H1 (cell line): ENCODE measurements at regions not wholly inside any gene's neighbourhood (a gene's known extent, or its start where the extent isn't known, plus 50 kb on each side); places are given as distances from the start of the nearest gene placed in this dataset.

Experiments
- CTCF ChIA-PET: fragments of 300-600 bp; sonication (Branson Sonifier 250); formaldehyde crosslinking; loops from one replicate; lab custom pipeline; 2021; ENCODE audit not compliant: partially characterized antibody; lab: Charles Lee
- POLR2A ChIA-PET: fragments of 300-600 bp; sonication (Branson Sonifier 250); formaldehyde crosslinking; loops from one replicate; lab custom pipeline; 2021; ENCODE audit warnings: inconsistent platforms; ENCODE audit not compliant: partially characterized antibody; lab: Charles Lee
- DNase-seq, 2 experiments: peaks; one replicate each; pipeline versions ENCODE4 v3.0.0 to v3.0.0-alpha.2; 2010 to 2022; ENCODE audit warnings: low spot score in 2 of 2, low read depth in 1 of 2, mixed read lengths in 1 of 2
- FAIRE-seq: peaks from 2 replicates; lab custom pipeline; 2011; peaks lifted over from hg19 to GRCh38; lab: Jason Lieb, UNC
- H2AFZ ChIP-seq: 2 replicates; pipeline ENCODE4 v1.8.1; 2012; ENCODE audit warnings: low read length, inconsistent platforms
- H2AK5ac ChIP-seq: 2 replicates; pipeline ENCODE4 v1.6.1; 2013; ENCODE audit warnings: low read depth, low read length
- H2BK120ac ChIP-seq: replicated peaks from 2 replicates; pipeline ENCODE3; 2013; ENCODE audit warnings: low read depth, low read length, inconsistent platforms
- H2BK12ac ChIP-seq: 2 replicates; pipeline ENCODE4 v1.6.1; 2013; ENCODE audit warnings: low read depth, low read length
- H2BK15ac ChIP-seq: 2 replicates; pipeline ENCODE4 v1.6.1; 2013; ENCODE audit warnings: low read length
- H2BK20ac ChIP-seq: 2 replicates; pipeline ENCODE4 v1.6.1; 2013; ENCODE audit warnings: low read length
- H2BK5ac ChIP-seq: 2 replicates; pipeline ENCODE4 v1.6.1; 2013; ENCODE audit warnings: low read depth, low read length
- H3K14ac ChIP-seq: 2 replicates; pipeline ENCODE4 v1.6.1; 2013; ENCODE audit warnings: inconsistent platforms; ENCODE audit not compliant: insufficient read length
- H3K18ac ChIP-seq: 2 replicates; pipeline ENCODE4 v1.6.1; 2013; ENCODE audit warnings: low read length; ENCODE audit errors: extremely low read depth
- H3K23ac ChIP-seq: 2 replicates; pipeline ENCODE4 v1.6.1; 2013; ENCODE audit warnings: inconsistent platforms; ENCODE audit not compliant: insufficient read length
- H3K23me2 ChIP-seq: 2 replicates; pipeline ENCODE4 v1.6.1; 2013; ENCODE audit warnings: low read depth, low read length
- H3K27ac ChIP-seq: 2 replicates; pipeline ENCODE4 v1.6.1; 2011; ENCODE audit warnings: low read depth, low read length, inconsistent platforms
- H3K27me3 ChIP-seq, 4 experiments: replicated peaks in 1 of 4; 1 replicate in 1 of 4; 2 replicates in 3 of 4; pipeline versions ENCODE4 v1.6.1 to v1.8.1; 2011 to 2013; ENCODE audit warnings: low read length in 3 of 4, mild to moderate bottlenecking in 3 of 4, inconsistent platforms in 2 of 4, mixed read lengths in 2 of 4, moderate library complexity in 1 of 4; ENCODE audit not compliant: control insufficient read depth in 3 of 4, insufficient read depth in 3 of 4; ENCODE audit errors: extremely low read depth in 1 of 4
- H3K36me3 ChIP-seq, 4 experiments: 2 replicates each; pipeline versions ENCODE4 v1.6.1 to v1.8.1; 2011 to 2013; ENCODE audit warnings: mild to moderate bottlenecking in 4 of 4, low read length in 3 of 4, moderate library complexity in 2 of 4, control low read depth in 1 of 4, inconsistent platforms in 1 of 4; ENCODE audit not compliant: insufficient read depth in 4 of 4, control insufficient read depth in 2 of 4
- H3K4ac ChIP-seq: replicated peaks from 2 replicates; pipeline ENCODE3; 2013; ENCODE audit warnings: low read length, low read depth, mixed read lengths, inconsistent platforms; ENCODE audit not compliant: insufficient read length
- H3K4me1 ChIP-seq, 4 experiments: replicated peaks in 1 of 4; 1 replicate in 1 of 4; 2 replicates in 3 of 4; pipeline versions ENCODE4 v1.6.1 to v1.8.1; 2011 to 2013; ENCODE audit warnings: low read length in 3 of 4, inconsistent platforms in 2 of 4, mixed read lengths in 1 of 4; ENCODE audit not compliant: insufficient read depth in 4 of 4, control insufficient read depth in 3 of 4
- H3K4me2 ChIP-seq, 2 experiments: 2 replicates each; pipeline versions ENCODE4 v1.6.1 to v1.8.1; 2011 to 2013; ENCODE audit warnings: low read depth in 2 of 2, low read length in 2 of 2, control low read depth in 1 of 2, inconsistent platforms in 1 of 2, mild to moderate bottlenecking in 1 of 2; ENCODE audit not compliant: insufficient read depth in 1 of 2
- H3K4me3 ChIP-seq, 4 experiments: fragments of 200-600, 300-600 bp in 1 of 4; sonication (generic), shearing (Covaris generic), sonication (Bioruptor Twin) in 1 of 4; 2 replicates each; pipeline versions ENCODE4 v1.5.1 to v1.8.1; 2011 to 2016; ENCODE audit warnings: low read length in 4 of 4, low read depth in 3 of 4, control low read depth in 2 of 4, inconsistent platforms in 2 of 4, mild to moderate bottlenecking in 2 of 4, mixed read lengths in 1 of 4, moderate library complexity in 1 of 4; ENCODE audit not compliant: insufficient read depth in 2 of 4; ENCODE audit errors: extremely low read depth in 1 of 4
- H3K56ac ChIP-seq: replicated peaks from 2 replicates; pipeline ENCODE3; 2013; ENCODE audit warnings: low read depth, mild to moderate bottlenecking, mixed read lengths, low read length, inconsistent platforms; ENCODE audit not compliant: insufficient read length
- H3K79me1 ChIP-seq: 2 replicates; pipeline ENCODE4 v1.6.1; 2013; ENCODE audit warnings: low read depth, low read length, control low read depth
- H3K79me2 ChIP-seq, 2 experiments: 2 replicates each; pipeline versions ENCODE4 v1.6.1 to v1.8.1; 2012 to 2013; ENCODE audit warnings: low read length in 2 of 2, mild to moderate bottlenecking in 2 of 2, inconsistent platforms in 1 of 2; ENCODE audit not compliant: insufficient read depth in 2 of 2, control insufficient read depth in 1 of 2
- H3K9ac ChIP-seq, 4 experiments: replicated peaks in 1 of 4; 1 replicate in 1 of 4; 2 replicates in 3 of 4; pipeline versions ENCODE4 v1.6.1 to v1.8.1; 2011 to 2013; ENCODE audit warnings: low read depth in 3 of 4, low read length in 3 of 4, control low read depth in 2 of 4, mild to moderate bottlenecking in 2 of 4, moderate library complexity in 2 of 4, inconsistent platforms in 1 of 4; ENCODE audit errors: extremely low read depth in 1 of 4
- H3K9me3 ChIP-seq, 2 experiments: 2 replicates each; pipeline versions ENCODE4 v1.6.1 to v1.8.1; 2012 to 2013; ENCODE audit warnings: mild to moderate bottlenecking in 2 of 2, moderate library complexity in 2 of 2, control low read depth in 1 of 2, inconsistent platforms in 1 of 2, low read depth in 1 of 2, low read length in 1 of 2, mixed read lengths in 1 of 2; ENCODE audit not compliant: insufficient read depth in 2 of 2
- H4K20me1 ChIP-seq, 2 experiments: replicated peaks in 1 of 2; 2 replicates each; pipeline versions ENCODE3 to v1.8.1; 2011 to 2013; ENCODE audit warnings: inconsistent platforms in 2 of 2, low read length in 2 of 2, mild to moderate bottlenecking in 1 of 2; ENCODE audit not compliant: insufficient read depth in 2 of 2, control insufficient read depth in 1 of 2
- H4K5ac ChIP-seq: 2 replicates; pipeline ENCODE4 v1.6.1; 2013; ENCODE audit warnings: low read length, low read depth, mixed read lengths, inconsistent platforms; ENCODE audit not compliant: insufficient read length
- H4K8ac ChIP-seq: 2 replicates; pipeline ENCODE4 v1.8.0; 2013; ENCODE audit warnings: mild to moderate bottlenecking, moderate library complexity, low read length, inconsistent platforms; ENCODE audit not compliant: insufficient read depth; ENCODE audit errors: extremely low read depth
- H4K91ac ChIP-seq: replicated peaks from 2 replicates; pipeline ENCODE3; 2013; ENCODE audit warnings: low read length, mixed read lengths, inconsistent platforms; ENCODE audit not compliant: insufficient read length
- CBX8 ChIP-seq: fragments of 300-800, 300-1000 bp; sonication (generic); IDR thresholded peaks from 2 replicates; pipeline ENCODE4 v1.7.1; 2016; ENCODE audit warnings: low read depth, low read length, borderline replicate concordance
- MAX ChIP-seq: IDR thresholded peaks from 2 replicates; pipeline ENCODE4 v1.6.1; 2012; ENCODE audit warnings: inconsistent platforms
- SIRT6 ChIP-seq: IDR thresholded peaks from one replicate; pipeline ENCODE4 v1.7.1; 2012; ENCODE audit warnings: low read length, inconsistent platforms
- SUZ12 ChIP-seq: fragments of 200-600 bp; sonication (generic); IDR thresholded peaks from 2 replicates; pipeline ENCODE4 v1.6.1; 2012; ENCODE audit warnings: mild to moderate bottlenecking, inconsistent platforms, low read length, moderate library complexity, mixed read lengths
- WGBS, 2 experiments: shearing (Covaris generic) in 1 of 2; methylation state at CpG; one replicate each; pipeline versions ENCODE4 v1.1.6 to v1.1.7; 2013 to 2015; ENCODE audit warnings: low lambda C conversion rate in 2 of 2, mixed read lengths in 2 of 2, inconsistent platforms in 1 of 2, low coverage in 1 of 2, missing lambda C conversion rate in 1 of 2; ENCODE audit not compliant: insufficient replicate concordance in 2 of 2, insufficient coverage in 1 of 2, insufficient read length in 1 of 2; ENCODE audit errors: extremely low coverage in 1 of 2, missing lambda C conversion rate in 1 of 2; 5-methylcytosine and 5-hydroxymethylcytosine counted together

- Histone ChIP-seq H2BK120ac (no peak overlapping the region), H3K27me3 (no peaks in the 10 kb centered on the region), H3K79me1 (no peaks in the 10 kb centered on the region; the same call in 1 of the 2 replicates), H3K4me1 (peaks cover 5 to 14% (median 8%) of the 10 kb centered on the region in 4 experiments; a peak in 5 of 7 replicates), H2BK20ac (peak overlapping the region; percentile 9; the same call in 1 of the 2 replicates), H3K79me2 (no peaks in the 10 kb centered on the region), H3K14ac (no peak overlapping the region), H4K20me1 (no peaks in the 10 kb centered on the region), H3K4ac (no peak overlapping the region), H3K18ac (no peak overlapping the region), H4K91ac (no peak overlapping the region), H3K23me2 (peaks cover 1% of the 10 kb centered on the region; the same call in 1 of the 2 replicates), H2AK5ac (no peak overlapping the region; the same call in 1 of the 2 replicates), H3K36me3 (no peaks in the 10 kb centered on the region), H3K9ac (no peak overlapping the region), H4K8ac (no peak overlapping the region), H4K5ac (no peak overlapping the region), H3K4me2 (peak overlapping the region; percentile 8 to 23; a peak in 2 of 4 replicates), H2BK12ac (no peak overlapping the region), H2AFZ (no peak overlapping the region), H3K4me3 (peak overlapping the region in 1 of 4 experiments; percentile 9; a peak in 1 of 8 replicates), H3K56ac (no peak overlapping the region), H3K27ac (no peak overlapping the region)
- FAIRE-seq: peak; percentile 60
- peak; percentile 15 to 60 for DNase-seq
- 64% methylated on average over 12 of the region's 12 CpGs; no CpG with 5 or more reads in 1 of the 2 experiments for WGBS, 2 experiments
- ChIA-PET POLR2A (no interaction called here), CTCF (interaction anchor here (1.1 kb wide), 1 partner anchor 53 kb away, joined by 3 read pairs; no protein-coding TSS in a partner anchor)
- TF ChIP-seq SIRT6 (no peak), CBX8 (no peak), SUZ12 (no peak), MAX (0 out of 2 replicates have a peak, but pooled peaks have one; percentile 21)
- TF ChIP-seq, all 59 proteins: peak for 1
- Histone ChIP-seq H3K23ac (no peak overlapping the region), H2BK5ac (no peak overlapping the region), H3K9me3 (no peaks in the 10 kb centered on the region), H2BK15ac (no peak overlapping the region)
These were observed 170.0 kb upstream of the KL start for GRCh38 chr13:32845952-32846950.
